ENCODE measurements at regions not wholly inside any gene's neighbourhood (a gene's known extent, or its start where the extent isn't known, plus 50 kb on each side); places are given as distances from the start of the nearest gene placed in this dataset.
"Not testable (repeated sequence)": the region's sequence is repeated elsewhere in the genome, so short reads cannot be mapped to it uniquely, and the experiment has no call there.

DNA sequence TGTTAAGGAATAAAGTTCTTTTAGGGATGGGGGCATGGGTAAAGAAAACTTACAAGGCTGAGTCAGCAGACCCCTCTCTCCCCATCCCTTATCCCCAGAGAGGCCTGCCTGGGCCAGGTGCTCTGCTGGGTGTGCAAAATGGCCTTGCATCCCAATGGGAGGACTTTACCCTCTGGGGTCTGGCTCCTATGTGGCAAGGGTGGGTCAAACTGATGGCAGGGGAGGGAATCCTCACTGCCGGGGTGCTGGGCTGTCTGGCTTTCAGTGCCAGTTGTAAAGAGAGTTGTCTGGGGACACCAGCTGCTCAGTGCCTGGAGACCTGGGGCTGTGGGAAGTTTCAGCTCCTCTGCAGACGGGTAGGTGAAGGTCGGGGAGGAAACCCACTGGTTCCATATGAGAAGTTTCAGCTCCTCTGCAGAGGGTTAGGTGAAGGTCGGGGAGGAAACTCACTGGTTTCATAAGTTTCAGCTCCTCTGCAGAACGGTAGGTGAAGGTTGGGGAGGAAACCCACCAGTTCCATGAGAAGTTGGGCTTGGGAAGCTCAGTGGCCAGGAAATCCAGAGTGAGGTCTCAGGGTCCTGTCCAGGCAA lies 127.2 kb upstream of the PODXL start:
- Histone ChIP-seq H3K4me1 (no peaks in the 10 kb centered on the region), H3K27ac (no peak overlapping the region)

DNA sequence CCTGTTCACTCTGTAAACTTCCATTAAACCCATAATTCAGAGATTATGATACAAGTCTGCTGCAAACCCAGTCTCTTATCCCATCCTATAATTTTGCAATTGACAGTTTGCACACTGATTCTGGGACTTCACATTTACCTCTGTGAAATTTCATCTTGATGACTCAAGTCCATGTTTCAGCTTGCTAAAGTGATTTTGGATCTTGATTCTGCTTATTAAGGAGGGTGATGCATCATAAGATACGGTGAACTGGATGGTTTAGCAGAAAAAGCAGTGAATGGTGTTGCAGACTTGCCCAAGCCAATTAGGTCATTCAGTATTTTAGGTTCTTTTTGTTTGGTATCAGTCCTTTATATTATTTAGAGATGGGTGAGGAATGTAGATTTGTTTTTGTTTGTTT lies 125.5 kb upstream of the PODXL start:
- ATAC-seq, result no peak
- Histone ChIP-seq H3K4me1 (no peaks in the 10 kb centered on the region), H3K27ac (no peak overlapping the region), H3K36me3 (no peaks in the 10 kb centered on the region), H3K9me3 (no peaks in the 10 kb centered on the region), H3K27me3 (peaks cover 41% of the 10 kb centered on the region), H3K4me3 (no peak overlapping the region)
- 0 to 41% methylated on average over 1 of the region's 1 CpG for WGBS, 2 donors (ENCODE audit: low coverage in 1 of 2)
- TF ChIP-seq EP300 (IDR thresholded peaks at IDR 0.05) (no peak), POLR2AphosphoS5 (IDR thresholded peaks at IDR 0.05) (no peak), POLR2A (IDR thresholded peaks at IDR 0.05) (no peak)
- TF ChIP-seq, protein P1, sequence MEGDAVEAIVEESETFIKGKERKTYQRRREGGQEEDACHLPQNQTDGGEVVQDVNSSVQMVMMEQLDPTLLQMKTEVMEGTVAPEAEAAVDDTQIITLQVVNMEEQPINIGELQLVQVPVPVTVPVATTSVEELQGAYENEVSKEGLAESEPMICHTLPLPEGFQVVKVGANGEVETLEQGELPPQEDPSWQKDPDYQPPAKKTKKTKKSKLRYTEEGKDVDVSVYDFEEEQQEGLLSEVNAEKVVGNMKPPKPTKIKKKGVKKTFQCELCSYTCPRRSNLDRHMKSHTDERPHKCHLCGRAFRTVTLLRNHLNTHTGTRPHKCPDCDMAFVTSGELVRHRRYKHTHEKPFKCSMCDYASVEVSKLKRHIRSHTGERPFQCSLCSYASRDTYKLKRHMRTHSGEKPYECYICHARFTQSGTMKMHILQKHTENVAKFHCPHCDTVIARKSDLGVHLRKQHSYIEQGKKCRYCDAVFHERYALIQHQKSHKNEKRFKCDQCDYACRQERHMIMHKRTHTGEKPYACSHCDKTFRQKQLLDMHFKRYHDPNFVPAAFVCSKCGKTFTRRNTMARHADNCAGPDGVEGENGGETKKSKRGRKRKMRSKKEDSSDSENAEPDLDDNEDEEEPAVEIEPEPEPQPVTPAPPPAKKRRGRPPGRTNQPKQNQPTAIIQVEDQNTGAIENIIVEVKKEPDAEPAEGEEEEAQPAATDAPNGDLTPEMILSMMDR (IDR thresholded peaks at IDR 0.05), result no peak

More for the DNA sequence above, 127.2 kb upstream of the PODXL start:
- 57 to 63% methylated on average over 2 to 3 of the region's 5 CpGs for WGBS, 2 donors (ENCODE audit: low coverage in 1 of 2)
- TF ChIP-seq, protein P1 (IDR thresholded peaks at IDR 0.05), result no peak
- TF ChIP-seq POLR2AphosphoS5 (IDR thresholded peaks at IDR 0.05) (no peak), POLR2A (IDR thresholded peaks at IDR 0.05) (no peak), EP300 (IDR thresholded peaks at IDR 0.05) (no peak)
- H3K9me3 ChIP-seq, result no peaks in the 10 kb centered on the region
- ATAC-seq, result no peak
- peaks cover 57% of the 10 kb centered on the region for H3K27me3 ChIP-seq
- no peak overlapping the region for H3K4me3 ChIP-seq
- H3K36me3 ChIP-seq, result no peaks in the 10 kb centered on the region

DNA sequence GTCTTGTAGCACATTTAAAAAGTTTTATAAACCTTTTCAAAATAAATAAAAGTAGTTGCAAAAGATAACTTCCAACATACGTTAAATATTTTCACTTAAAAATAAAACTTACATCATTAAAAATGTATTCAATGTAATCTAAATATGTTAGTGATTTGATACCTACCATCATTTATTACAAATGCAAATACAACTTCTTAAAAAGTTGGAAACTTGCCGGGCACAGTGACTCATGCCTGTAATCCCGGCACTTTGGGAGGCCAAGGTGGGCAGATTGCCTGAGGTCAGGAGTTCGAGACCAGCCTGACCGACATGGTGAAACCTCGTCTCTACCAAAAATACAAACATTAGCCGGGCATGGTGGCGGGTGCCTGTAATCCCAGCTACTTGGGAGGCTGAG lies 122.6 kb upstream of the PODXL start:
- H3K4me3 ChIP-seq, ATAC-seq, H3K27ac ChIP-seq, H3K4me1 ChIP-seq, H3K36me3 ChIP-seq, H3K9me3 ChIP-seq: not testable (repeated sequence)
- H3K27me3 ChIP-seq, result peaks cover 27% of the 10 kb centered on the region
- 47 to 50% methylated on average over 6 to 8 of the region's 8 CpGs for WGBS, 2 donors (ENCODE audit: low coverage in 1 of 2)

DNA sequence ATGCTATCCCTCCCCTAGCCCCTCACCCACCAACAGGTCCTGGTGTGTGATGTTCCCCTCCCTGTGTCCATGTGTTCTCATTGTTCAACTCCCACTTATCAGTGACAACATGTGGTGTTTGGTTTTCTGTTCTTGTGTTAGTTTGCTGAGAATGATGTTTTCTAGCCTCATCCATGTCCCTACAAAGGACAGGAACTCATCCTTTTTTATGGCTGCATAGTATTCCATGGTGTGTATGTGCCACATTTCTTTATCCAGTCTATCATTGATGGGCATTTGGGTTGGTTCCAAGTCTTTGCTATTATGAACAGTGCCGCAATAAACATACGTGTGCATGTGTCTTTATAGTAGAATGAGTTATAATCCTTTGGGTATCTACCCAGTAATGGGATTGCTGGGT lies 120.4 kb upstream of the PODXL start:
- not testable (repeated sequence) for H3K4me3 ChIP-seq, ATAC-seq, H3K27ac ChIP-seq, H3K4me1 ChIP-seq, H3K9me3 ChIP-seq, H3K36me3 ChIP-seq
- H3K27me3 ChIP-seq, result peaks cover 20% of the 10 kb centered on the region
- WGBS, 2 donors (ENCODE audit: low coverage in 1 of 2), result 97 to 100% methylated on average over 2 of the region's 2 CpGs

DNA sequence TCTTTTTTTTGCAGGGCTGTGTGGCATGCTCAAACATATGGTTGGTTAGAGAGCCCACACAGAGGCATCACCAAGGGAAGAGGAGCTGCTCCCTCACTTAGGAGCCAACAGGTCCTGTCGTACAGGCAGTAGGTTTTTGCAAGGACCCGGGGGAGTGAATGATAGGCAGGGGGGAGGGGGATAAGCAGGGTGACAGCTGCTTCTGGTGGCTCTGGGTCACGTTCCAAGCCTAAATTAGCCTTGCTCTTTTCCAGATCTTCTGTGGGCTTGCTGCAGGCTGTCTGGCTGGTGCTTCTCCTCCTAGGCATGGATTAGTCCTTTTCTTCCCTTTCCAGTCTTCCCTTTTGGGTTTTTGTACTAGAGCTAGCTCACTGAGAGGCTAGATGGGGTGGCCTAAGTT lies 117.7 kb upstream of the PODXL start:
- Histone ChIP-seq H3K4me3 (no peak overlapping the region), H3K4me1 (no peaks in the 10 kb centered on the region), H3K9me3 (no peaks in the 10 kb centered on the region), H3K36me3 (no peaks in the 10 kb centered on the region), H3K27me3 (peaks cover 25% of the 10 kb centered on the region), H3K27ac (no peak overlapping the region)
- ATAC-seq, result no peak
- WGBS, 2 donors (ENCODE audit: low coverage in 1 of 2), result 34% methylated on average over 2 of the region's 3 CpGs; no CpG with 5 or more reads in 1 of the 2 donors
- TF ChIP-seq POLR2AphosphoS5 (IDR thresholded peaks at IDR 0.05) (no peak), POLR2A (IDR thresholded peaks at IDR 0.05) (no peak)
- TF ChIP-seq, protein P1 (IDR thresholded peaks at IDR 0.05), result no peak

DNA sequence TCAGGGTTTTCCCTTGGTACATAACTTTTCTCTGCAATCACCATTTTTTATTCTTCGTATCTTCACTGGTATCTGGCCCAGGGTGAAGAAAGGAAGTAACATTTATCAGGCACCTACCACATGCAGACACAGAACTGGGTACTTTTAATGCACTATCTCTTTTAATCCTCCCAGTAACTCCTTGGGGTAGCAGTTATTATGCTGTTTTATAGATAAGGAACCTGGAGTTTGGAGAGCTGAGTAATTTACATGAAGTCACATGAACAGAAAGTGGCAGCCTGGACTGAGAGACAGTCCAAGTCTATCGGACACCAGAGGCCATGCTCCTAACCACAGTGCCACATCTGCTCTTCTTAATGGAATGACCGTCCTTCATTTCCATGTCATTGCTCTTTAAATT lies 117.1 kb upstream of the PODXL start:
- Histone ChIP-seq H3K27ac (no peak overlapping the region), H3K4me3 (no peak overlapping the region), H3K27me3 (peaks cover 25% of the 10 kb centered on the region), H3K4me1 (no peaks in the 10 kb centered on the region), H3K36me3 (no peaks in the 10 kb centered on the region), H3K9me3 (no peaks in the 10 kb centered on the region)
- no peak for ATAC-seq
- no peak for TF ChIP-seq POLR2A (IDR thresholded peaks at IDR 0.05)
- no peak for TF ChIP-seq EP300 (IDR thresholded peaks at IDR 0.05)
- TF ChIP-seq POLR2AphosphoS5 (IDR thresholded peaks at IDR 0.05), result no peak
- TF ChIP-seq, protein P1 (IDR thresholded peaks at IDR 0.05), result no peak
- 61 to 64% methylated on average over 2 to 3 of the region's 3 CpGs for WGBS, 2 donors (ENCODE audit: low coverage in 1 of 2)

Measured in gastroesophageal sphincter (tissue), 4 donors.